Hepatocyte (in vitro differentiated cells): ENCODE measurements at regions not wholly inside any gene's neighbourhood (a gene's known extent, or its start where the extent isn't known, plus 50 kb on each side); places are given as distances from the start of the nearest gene placed in this dataset.

ENCODE experiments used
- DNase-seq: peaks from one replicate; pipeline ENCODE4 v3.0.0-alpha.2; 2016; ENCODE audit warnings: low spot score
- H2AFZ ChIP-seq: fragments of 200-600 bp; sonication (generic); 2 replicates; pipeline ENCODE4 v1.6.0; 2016; ENCODE audit warnings: antibody characterized with exemption, mild to moderate bottlenecking
- H3K27ac ChIP-seq: fragments of 200-600 bp; sonication (generic); 2 replicates; pipeline ENCODE4 v1.5.1; 2016; ENCODE audit warnings: mild to moderate bottlenecking
- H3K27me3 ChIP-seq: fragments of 200-600 bp; sonication (generic); 2 replicates; pipeline ENCODE4 v1.6.1; 2016
- H3K36me3 ChIP-seq: fragments of 200-600 bp; sonication (generic); replicated peaks from 2 replicates; pipeline ENCODE4 v1.5.1; 2016; ENCODE audit warnings: low read depth; ENCODE audit not compliant: insufficient read depth
- H3K4me1 ChIP-seq: fragments of 200-600 bp; sonication (generic); 2 replicates; pipeline ENCODE4 v1.5.1; 2016; ENCODE audit warnings: mild to moderate bottlenecking, moderate library complexity; ENCODE audit not compliant: insufficient read depth
- H3K4me2 ChIP-seq: fragments of 200-600 bp; sonication (generic); 2 replicates; pipeline ENCODE4 v1.6.0; 2016
- H3K4me3 ChIP-seq: fragments of 200-600 bp; sonication (generic); 2 replicates; pipeline ENCODE4 v1.5.1; 2016; ENCODE audit warnings: mild to moderate bottlenecking
- H3K79me2 ChIP-seq: fragments of 200-600 bp; sonication (generic); 2 replicates; pipeline ENCODE4 v1.6.0; 2017; ENCODE audit warnings: mild to moderate bottlenecking
- H3K9me2 ChIP-seq: fragments of 200-600 bp; sonication (generic); replicated peaks from 2 replicates; pipeline ENCODE4 v1.6.0; 2017; ENCODE audit warnings: mild to moderate bottlenecking; ENCODE audit not compliant: insufficient read depth
- H3K9me3 ChIP-seq: fragments of 200-600 bp; sonication (generic); 2 replicates; pipeline ENCODE4 v1.5.1; 2016; ENCODE audit warnings: low read depth, mild to moderate bottlenecking
- H4K20me1 ChIP-seq: fragments of 200-600 bp; sonication (generic); 2 replicates; pipeline ENCODE4 v1.6.0; 2016; ENCODE audit warnings: mild to moderate bottlenecking; ENCODE audit not compliant: insufficient read depth, poor library complexity, severe bottlenecking
- EZH2 ChIP-seq: fragments of 200-600 bp; sonication (generic); IDR thresholded peaks from 2 replicates; pipeline ENCODE4 v1.6.1; 2016; ENCODE audit warnings: antibody characterized with exemption, mild to moderate bottlenecking, borderline replicate concordance
- EZH2phosphoT487 ChIP-seq: fragments of 200-600 bp; sonication (generic); IDR thresholded peaks from one replicate; pipeline ENCODE4 v1.6.1; 2018; ENCODE audit warnings: antibody characterized with exemption, mild to moderate bottlenecking, low read depth, moderate library complexity; ENCODE audit not compliant: unreplicated experiment, severe bottlenecking
- WGBS: methylation state at CpG from one replicate; pipeline ENCODE4 v1.1.6; 2016; ENCODE audit warnings: low lambda C conversion rate; ENCODE audit errors: missing lambda C conversion rate; 5-methylcytosine and 5-hydroxymethylcytosine counted together
- TF ChIP-seq, protein P1 (sequence below): fragments of 200-600 bp; sonication (generic); IDR thresholded peaks from 2 replicates; pipeline ENCODE4 v1.5.1; 2016; ENCODE audit warnings: antibody characterized with exemption, mild to moderate bottlenecking; ENCODE audit not compliant: poor library complexity

DNA sequence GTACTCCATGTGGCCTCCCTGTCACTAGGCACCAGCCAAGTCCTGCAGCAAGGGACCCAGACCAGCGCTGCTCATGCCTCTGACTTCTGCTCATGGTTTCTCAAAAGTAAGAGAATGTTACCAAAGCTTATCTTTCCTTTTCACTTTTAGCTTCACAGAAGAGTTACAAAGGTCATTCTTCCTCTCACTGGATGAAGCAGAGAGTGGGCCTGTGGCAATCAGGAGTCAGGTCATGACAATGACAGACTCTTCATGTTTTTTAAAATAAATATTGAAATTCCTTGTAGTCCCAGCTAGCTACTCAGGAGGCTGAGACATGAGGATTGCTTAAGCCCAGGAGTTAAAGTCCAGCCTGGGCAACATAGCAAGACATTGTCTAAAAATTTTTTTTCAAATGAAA is 126.1 kb downstream of the OSR1 start:
- Histone ChIP-seq H3K27me3 (no peaks in the 10 kb centered on the region), H3K79me2 (no peaks in the 10 kb centered on the region), H3K4me1 (peaks cover 7% of the 10 kb centered on the region), H3K4me3 (no peak overlapping the region), H3K27ac (no peak overlapping the region), H3K9me2 (no peaks in the 10 kb centered on the region), H2AFZ (no peak overlapping the region), H3K9me3 (no peaks in the 10 kb centered on the region), H3K36me3 (no peaks in the 10 kb centered on the region), H4K20me1 (no peaks in the 10 kb centered on the region), H3K4me2 (no peak overlapping the region)
- TF ChIP-seq EZH2phosphoT487 (no peak), EZH2 (no peak)
- TF ChIP-seq, protein P1, sequence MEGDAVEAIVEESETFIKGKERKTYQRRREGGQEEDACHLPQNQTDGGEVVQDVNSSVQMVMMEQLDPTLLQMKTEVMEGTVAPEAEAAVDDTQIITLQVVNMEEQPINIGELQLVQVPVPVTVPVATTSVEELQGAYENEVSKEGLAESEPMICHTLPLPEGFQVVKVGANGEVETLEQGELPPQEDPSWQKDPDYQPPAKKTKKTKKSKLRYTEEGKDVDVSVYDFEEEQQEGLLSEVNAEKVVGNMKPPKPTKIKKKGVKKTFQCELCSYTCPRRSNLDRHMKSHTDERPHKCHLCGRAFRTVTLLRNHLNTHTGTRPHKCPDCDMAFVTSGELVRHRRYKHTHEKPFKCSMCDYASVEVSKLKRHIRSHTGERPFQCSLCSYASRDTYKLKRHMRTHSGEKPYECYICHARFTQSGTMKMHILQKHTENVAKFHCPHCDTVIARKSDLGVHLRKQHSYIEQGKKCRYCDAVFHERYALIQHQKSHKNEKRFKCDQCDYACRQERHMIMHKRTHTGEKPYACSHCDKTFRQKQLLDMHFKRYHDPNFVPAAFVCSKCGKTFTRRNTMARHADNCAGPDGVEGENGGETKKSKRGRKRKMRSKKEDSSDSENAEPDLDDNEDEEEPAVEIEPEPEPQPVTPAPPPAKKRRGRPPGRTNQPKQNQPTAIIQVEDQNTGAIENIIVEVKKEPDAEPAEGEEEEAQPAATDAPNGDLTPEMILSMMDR = no peak
- 100% methylated on average over 1 of the region's 1 CpG for WGBS
- no peak for DNase-seq

DNA sequence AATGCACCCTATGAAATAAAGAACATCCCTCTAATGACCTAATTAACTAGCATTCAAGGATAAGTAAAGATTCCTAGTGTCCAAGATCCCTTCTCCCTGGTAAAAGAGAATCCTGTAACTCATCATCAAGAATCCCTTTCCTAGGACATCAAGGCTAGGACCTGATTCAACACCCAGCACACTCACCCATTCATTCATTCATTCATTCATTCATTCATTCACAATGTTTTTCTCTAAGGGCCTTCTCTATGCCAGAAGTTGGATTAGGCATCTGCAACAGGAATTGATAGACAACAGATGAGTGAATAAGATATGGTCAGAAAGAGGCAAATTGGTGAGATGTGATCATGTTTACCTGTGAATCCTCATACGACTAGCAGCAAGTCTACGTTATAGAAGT is 126.8 kb downstream of the OSR1 start:
- Histone ChIP-seq H3K27me3 (no peaks in the 10 kb centered on the region), H3K9me2 (no peaks in the 10 kb centered on the region), H3K27ac (no peak overlapping the region), H3K79me2 (no peaks in the 10 kb centered on the region), H3K4me2 (no peak overlapping the region), H3K4me3 (no peak overlapping the region), H3K4me1 (peaks cover 7% of the 10 kb centered on the region), H2AFZ (no peak overlapping the region), H4K20me1 (no peaks in the 10 kb centered on the region), H3K9me3 (no peaks in the 10 kb centered on the region), H3K36me3 (no peaks in the 10 kb centered on the region)
- WGBS = 97% methylated on average over 2 of the region's 2 CpGs
- TF ChIP-seq, protein P1 = no peak
- TF ChIP-seq EZH2phosphoT487 (no peak), EZH2 (no peak)
- DNase-seq = no peak

DNA sequence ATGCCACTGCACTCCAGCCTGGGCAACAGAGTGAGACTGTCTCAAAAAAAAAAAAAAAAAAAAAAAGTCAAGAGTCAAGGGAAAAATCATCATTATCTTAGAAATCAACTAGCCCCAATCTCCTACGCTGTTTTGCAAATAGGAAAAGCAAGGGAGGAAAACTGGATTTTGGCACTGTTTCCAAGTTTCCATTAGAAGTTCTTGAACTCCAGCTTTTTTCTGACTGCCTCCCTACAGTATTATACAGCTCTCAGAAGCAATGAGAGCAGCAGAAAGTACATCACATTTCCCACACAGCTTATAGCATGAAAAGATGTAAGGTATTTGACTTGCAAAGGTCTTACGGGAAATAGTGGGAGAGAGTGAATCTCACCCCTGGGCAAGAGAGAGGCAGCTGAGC is 127.8 kb downstream of the OSR1 start:
- no peak overlapping the region for H2AFZ ChIP-seq
- H3K9me3 ChIP-seq = no peaks in the 10 kb centered on the region
- H3K36me3 ChIP-seq = no peaks in the 10 kb centered on the region
- H3K4me3 ChIP-seq = no peak overlapping the region
- H3K4me2 ChIP-seq = no peak overlapping the region
- H4K20me1 ChIP-seq = no peaks in the 10 kb centered on the region
- H3K4me1 ChIP-seq = peaks cover 7% of the 10 kb centered on the region
- no peaks in the 10 kb centered on the region for H3K27me3 ChIP-seq
- H3K27ac ChIP-seq = no peak overlapping the region
- no peaks in the 10 kb centered on the region for H3K9me2 ChIP-seq
- no peaks in the 10 kb centered on the region for H3K79me2 ChIP-seq
- no peak for TF ChIP-seq EZH2
- TF ChIP-seq, protein P1 = no peak
- no peak for TF ChIP-seq EZH2phosphoT487
- DNase-seq = no peak
- WGBS = 98% methylated on average over 2 of the region's 2 CpGs

DNA sequence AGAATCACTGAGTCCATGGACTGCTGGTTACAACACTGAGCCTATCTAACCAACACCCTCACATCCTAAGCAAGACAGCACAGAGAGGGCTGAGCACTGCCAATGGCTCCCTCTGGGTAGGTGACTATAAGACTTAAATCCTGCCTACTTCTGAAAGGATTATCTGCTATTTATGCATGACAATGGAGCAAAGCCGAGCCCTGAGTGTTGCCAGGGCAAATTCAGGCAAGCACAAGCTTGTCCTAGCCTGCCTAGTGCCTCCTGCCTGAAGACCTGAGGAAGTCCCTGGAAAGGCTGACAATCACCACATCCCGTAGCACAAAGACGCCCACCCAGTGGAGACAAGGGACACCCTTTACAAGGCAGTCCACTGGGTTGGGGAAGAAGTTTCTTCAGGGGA is 129.7 kb downstream of the OSR1 start:
- H2AFZ ChIP-seq = no peak overlapping the region
- H3K9me2 ChIP-seq = no peaks in the 10 kb centered on the region
- no peak overlapping the region for H3K4me3 ChIP-seq
- H3K36me3 ChIP-seq = no peaks in the 10 kb centered on the region
- H3K27me3 ChIP-seq = no peaks in the 10 kb centered on the region
- no peak overlapping the region for H3K4me2 ChIP-seq
- H4K20me1 ChIP-seq = no peaks in the 10 kb centered on the region
- H3K79me2 ChIP-seq = no peaks in the 10 kb centered on the region
- H3K27ac ChIP-seq = no peak overlapping the region
- H3K4me1 ChIP-seq = peaks cover 7% of the 10 kb centered on the region
- WGBS = 77% methylated on average over 3 of the region's 3 CpGs
- no peaks in the 10 kb centered on the region for H3K9me3 ChIP-seq
- no peak for DNase-seq
- TF ChIP-seq, protein P1 = no peak
- TF ChIP-seq EZH2 (no peak), EZH2phosphoT487 (no peak)
